OCI-LY1 (cell line): ENCODE measurements at regions not wholly inside any gene's neighbourhood (a gene's known extent, or its start where the extent isn't known, plus 50 kb on each side); places are given as distances from the start of the nearest gene placed in this dataset.

Experiments used
- CTCF ChIP-seq: fragments of 200-600 bp; sonication (generic), shearing (Covaris generic); IDR thresholded peaks from 2 replicates; pipeline ENCODE4 v1.5.1; 2017; ENCODE audit warnings: mild to moderate bottlenecking, antibody characterized with exemption, low read length, moderate library complexity, mixed read lengths
- EZH2 ChIP-seq: fragments of 200-600 bp; sonication (generic), shearing (Covaris generic); IDR thresholded peaks from 2 replicates; pipeline ENCODE4 v1.8.0; 2017; ENCODE audit warnings: borderline replicate concordance, mixed run types, mild to moderate bottlenecking, antibody characterized with exemption, low read length, moderate library complexity, mixed read lengths

GRCh38 chr21:35406635-35407034, 357.5 kb upstream of the RUNX1 start:
- TF ChIP-seq CTCF = no peak
- TF ChIP-seq EZH2 = no peak
